K562 (cell line): ENCODE measurements at regions not wholly inside any gene's neighbourhood (a gene's known extent, or its start where the extent isn't known, plus 50 kb on each side); places are given as distances from the start of the nearest gene placed in this dataset.

ENCODE experiments used
- ATAC-seq: fragments of 200-7000 bp; cut with Tn5 transposase; 3 replicates; pipeline ENCODE4 v1.9.1; 2020; ENCODE audit warnings: moderate library complexity
- BruUV-seq: library from RNA; stranded (reverse); fragments of 400-500 nt; replicated peaks from 2 replicates; lab custom pipeline; 2021; lab: Mats Ljungman, UMichigan
- CTCF ChIA-PET: fragments of 300-600 bp; formaldehyde crosslinking; extraction: SDS; loops from one replicate; lab custom pipeline; 2021; ENCODE audit warnings: low intra/inter-chr PET ratio; lab: Yijun Ruan, JAX
- POLR2A ChIA-PET: fragments of 300-600, 350-650 bp; sonication (Branson Sonifier 250); formaldehyde crosslinking; extraction: SDS; loops from one replicate; lab custom pipeline; 2021; ENCODE audit warnings: antibody characterized with exemption, inconsistent platforms; lab: Yijun Ruan, JAX
- DNase-seq, 4 experiments: peaks; one replicate each; pipeline versions ENCODE4 v3.0.0 to v3.0.0-alpha.2; 2011 to 2018; ENCODE audit warnings: low spot score in 3 of 4, mixed read lengths in 3 of 4; ENCODE audit errors: extremely low read depth in 1 of 4
- FAIRE-seq: peaks from 2 replicates; lab custom pipeline; 2011; peaks lifted over from hg19 to GRCh38; lab: Jason Lieb, UNC
- H2AFZ ChIP-seq: 2 replicates; pipeline ENCODE4 v1.6.0; 2011; ENCODE audit warnings: low read depth, low read length, control low read depth, inconsistent platforms
- H3K27ac ChIP-seq: fragments of 200-600 bp; 3 replicates; pipeline ENCODE4 v1.8.0; 2011; ENCODE audit warnings: low read depth, mild to moderate bottlenecking, control low read depth, inconsistent platforms, low read length, moderate library complexity, mixed read lengths; ENCODE audit errors: extremely low read depth
- H3K27me3 ChIP-seq, 2 experiments: fragments of 300-600 bp in 1 of 2; 2 replicates in 1 of 2; 3 replicates in 1 of 2; pipeline versions ENCODE4 v1.6.0 to v1.8.0; 2011; ENCODE audit warnings: inconsistent platforms in 2 of 2, low read length in 2 of 2, mild to moderate bottlenecking in 1 of 2, mixed read lengths in 1 of 2, moderate library complexity in 1 of 2; ENCODE audit not compliant: control insufficient read depth in 2 of 2, insufficient read depth in 2 of 2
- H3K36me3 ChIP-seq: fragments of 300-600 bp; 3 replicates; pipeline ENCODE4 v1.8.0; 2011; ENCODE audit warnings: mild to moderate bottlenecking, low read length, inconsistent platforms; ENCODE audit not compliant: control insufficient read depth, insufficient read depth
- H3K4me1 ChIP-seq, 2 experiments: fragments of 200-600 bp in 1 of 2; replicated peaks in 1 of 2; 2 replicates in 1 of 2; 3 replicates in 1 of 2; pipeline versions ENCODE4 v1.5.1 to v1.8.0; 2011; ENCODE audit warnings: inconsistent platforms in 2 of 2, low read length in 2 of 2, mild to moderate bottlenecking in 1 of 2, mixed read lengths in 1 of 2, moderate library complexity in 1 of 2; ENCODE audit not compliant: control insufficient read depth in 2 of 2, insufficient read depth in 2 of 2
- H3K4me2 ChIP-seq: 2 replicates; pipeline ENCODE4 v1.6.1; 2011; ENCODE audit warnings: low read length, control low read depth, inconsistent platforms, mixed read lengths; ENCODE audit not compliant: insufficient read depth
- H3K4me3 ChIP-seq: fragments of 200-600 bp; sonication (generic), shearing (Covaris generic); 2 replicates; pipeline ENCODE4 v1.5.1; 2016; ENCODE audit warnings: control low read depth, inconsistent platforms
- H3K79me2 ChIP-seq: fragments of 200-600 bp; 3 replicates; pipeline ENCODE4 v1.8.0; 2011; ENCODE audit warnings: low read length, inconsistent platforms; ENCODE audit not compliant: control insufficient read depth, insufficient read depth
- H3K9ac ChIP-seq, 2 experiments: 2 replicates each; pipeline versions ENCODE4 v1.6.0 to v1.6.1; 2011; ENCODE audit warnings: low read depth in 2 of 2, low read length in 2 of 2, control low read depth in 1 of 2, inconsistent platforms in 1 of 2, mild to moderate bottlenecking in 1 of 2, mixed read lengths in 1 of 2; ENCODE audit not compliant: insufficient read depth in 1 of 2
- H3K9me1 ChIP-seq: one replicate; pipeline ENCODE4 v1.6.0; 2011; ENCODE audit warnings: inconsistent platforms, mild to moderate bottlenecking, low read length, moderate library complexity; ENCODE audit not compliant: control insufficient read depth, insufficient read depth
- H3K9me3 ChIP-seq: replicated peaks from 2 replicates; pipeline ENCODE4 v1.5.1; 2011; ENCODE audit warnings: low read depth, low read length, inconsistent platforms; ENCODE audit not compliant: control insufficient read depth, insufficient read depth
- H4K20me1 ChIP-seq: replicated peaks from 2 replicates; pipeline ENCODE4 v1.6.1; 2011; ENCODE audit warnings: low read length, inconsistent platforms, mixed read lengths; ENCODE audit not compliant: control insufficient read depth, insufficient read depth
- BHLHE40 ChIP-seq: IDR thresholded peaks from 2 replicates; pipeline ENCODE4 v1.6.1; 2011; ENCODE audit warnings: low read length, improper control_type of control experiment
- CBFA2T3 ChIP-seq: fragments of 450-650 bp; IDR thresholded peaks from 2 replicates; pipeline ENCODE4 v1.6.1; 2017
- FOSL1 ChIP-seq: fragments of 200-800 bp; sonication (Bioruptor generic); conservative IDR thresholded peaks from 2 replicates; pipeline ENCODE4 v1.6.1; 2016; ENCODE audit warnings: missing genetic modification characterization, missing compliant biosample characterization
- MEIS2 ChIP-seq: fragments of 450-650 bp; IDR thresholded peaks from 2 replicates; pipeline ENCODE4 v1.6.1; 2014; ENCODE audit warnings: mild to moderate bottlenecking; ENCODE audit not compliant: partially characterized antibody
- NELFE ChIP-seq: IDR thresholded peaks from 2 replicates; pipeline ENCODE4 v1.6.1; 2011; ENCODE audit warnings: mild to moderate bottlenecking; ENCODE audit not compliant: insufficient read depth, insufficient read length
- TAL1 ChIP-seq: fragments of 450-650 bp; IDR thresholded peaks from 2 replicates; pipeline ENCODE4 v1.6.1; 2016; ENCODE audit warnings: mild to moderate bottlenecking
- TCF3 ChIP-seq: sonication (generic); formaldehyde crosslinking; IDR thresholded peaks from 2 replicates; pipeline ENCODE4 v1.4.0; 2020; ENCODE audit warnings: mild to moderate bottlenecking, missing genetic modification reagents
- ZC3H11A ChIP-seq: IDR thresholded peaks from 2 replicates; pipeline ENCODE4 v1.6.1; 2012; ENCODE audit warnings: low read depth, low read length, improper control_type of control experiment
- ZKSCAN8 ChIP-seq: fragments of 200-800 bp; sonication (Bioruptor generic); IDR thresholded peaks from 2 replicates; pipeline ENCODE4 v1.6.1; 2016; ENCODE audit warnings: missing genetic modification characterization, missing compliant biosample characterization
- WGBS: fragments of 100-300 bp; shearing (Covaris generic); methylation state at CpG from one replicate; pipeline ENCODE4 v1.1.6; 2016; ENCODE audit warnings: low coverage, mixed read lengths; ENCODE audit not compliant: insufficient coverage; ENCODE audit errors: missing lambda C conversion rate; 5-methylcytosine and 5-hydroxymethylcytosine counted together
- in situ Hi-C: fragments of 300-500 bp; cut with MboI; formaldehyde crosslinking; loops from 4 replicates; pipeline ENCODE4 v1.15.0; 2018; ENCODE audit warnings: inconsistent platforms, mixed read lengths
- intact Hi-C: fragments of 100-400 bp; cut with micrococcal nuclease; formaldehyde crosslinking; loops from 2 replicates; pipeline ENCODE4 v1.14.2; 2022

- no peaks in the 10 kb centered on the region for H3K9me3 ChIP-seq
- in situ Hi-C loops (no loop called here), intact Hi-C loops (no loop called here)
- H3K9ac ChIP-seq: no peak overlapping the region
- no peaks in the 10 kb centered on the region for H3K9me1 ChIP-seq
- H2AFZ ChIP-seq: no peak overlapping the region
- ChIA-PET POLR2A (no interaction called here), CTCF (interaction anchor here (0.8 kb wide), 1 partner anchor 1511 kb away, joined by 3 read pairs; no protein-coding TSS in a partner anchor)
- no peak overlapping the region for H3K27ac ChIP-seq
- TF ChIP-seq ZKSCAN8 (CRISPR knock-in tag) (no peak), TCF3 (peak; percentile 73), ZC3H11A (no peak), NELFE (no peak), MEIS2 (peak; percentile 55), BHLHE40 (no peak), FOSL1 (tag) (peak; percentile 57), TAL1 (peak; percentile 29; the same call in 1 of the 2 replicates), CBFA2T3 (peak; percentile 21; the same call in 1 of the 2 replicates)
- H3K4me1 ChIP-seq: no peaks in the 10 kb centered on the region
- H3K27me3 ChIP-seq: no peaks in the 10 kb centered on the region
- no TSS peak for BruUV-seq
- no peak overlapping the region for H3K4me2 ChIP-seq
- no peaks in the 10 kb centered on the region for H4K20me1 ChIP-seq
- DNase-seq (peak in 1 of 4 experiments; percentile 3), FAIRE-seq (no peak), ATAC-seq (no peak)
- 0% methylated on average over 3 of the region's 4 CpGs for WGBS
- H3K79me2 ChIP-seq: no peaks in the 10 kb centered on the region
- no peak overlapping the region for H3K4me3 ChIP-seq
- no peaks in the 10 kb centered on the region for H3K36me3 ChIP-seq
These were observed 234.2 kb downstream of the PCDH17 start for GRCh38 chr13:57865600-57866294.
